Natural killer cell (primary cell): ENCODE measurements at regions not wholly inside any gene's neighbourhood (a gene's known extent, or its start where the extent isn't known, plus 50 kb on each side); places are given as distances from the start of the nearest gene placed in this dataset.
A peak's percentile ranks its signal among the peaks of the same experiment; 100 is the strongest.

ENCODE experiments used
- ATAC-seq, 3 donors: fragments of 150-1000 bp in 2 of 3; fragments of 200-7000 bp in 1 of 3; cut with Tn5 transposase; 1 replicate in 1 of 3; 2 replicates in 2 of 3; pipeline ENCODE4 v1.10.0; 2021; ENCODE audit warnings: mild to moderate bottlenecking in 2 of 3, moderate library complexity in 2 of 3
- DNase-seq, 2 donors: peaks; one replicate each; pipeline versions ENCODE4 v3.0.0 to v3.0.0-alpha.2; 2013 to 2021; ENCODE audit warnings: mixed read lengths in 1 of 2
- H3K27ac ChIP-seq: one replicate; pipeline ENCODE4 v1.5.1; 2013; ENCODE audit warnings: mild to moderate bottlenecking, low read length
- H3K27me3 ChIP-seq: one replicate; pipeline ENCODE4 v1.6.1; 2013; ENCODE audit warnings: low read length; ENCODE audit not compliant: control insufficient read depth, insufficient read depth
- H3K36me3 ChIP-seq: one replicate; pipeline ENCODE4 v1.6.1; 2013; ENCODE audit warnings: low read length; ENCODE audit not compliant: control insufficient read depth, insufficient read depth
- H3K4me1 ChIP-seq: one replicate; pipeline ENCODE4 v1.6.1; 2013; ENCODE audit warnings: low read length; ENCODE audit not compliant: control insufficient read depth, insufficient read depth
- H3K4me3 ChIP-seq: one replicate; pipeline ENCODE4 v1.5.1; 2013; ENCODE audit warnings: low read length
- H3K9me3 ChIP-seq: one replicate; pipeline ENCODE4 v1.6.1; 2013; ENCODE audit warnings: low read length; ENCODE audit not compliant: control insufficient read depth, insufficient read depth
- H3K27ac Mint-ChIP-seq, 2 donors: one replicate each; pipeline ENCODE4 v1.8.0; 2022; ENCODE audit warnings: mild to moderate bottlenecking in 2 of 2, mixed read lengths in 2 of 2, moderate library complexity in 1 of 2
- H3K27me3 Mint-ChIP-seq, 2 donors: one replicate each; pipeline ENCODE4 v1.8.0; 2022; ENCODE audit warnings: low read depth in 2 of 2, mixed read lengths in 2 of 2
- H3K36me3 Mint-ChIP-seq: one replicate; pipeline ENCODE4 v1.8.0; 2022; ENCODE audit warnings: mixed read lengths
- H3K4me1 Mint-ChIP-seq, 2 donors: one replicate each; pipeline ENCODE4 v1.8.0; 2022; ENCODE audit warnings: mixed read lengths in 2 of 2
- H3K4me3 Mint-ChIP-seq: one replicate; pipeline ENCODE4 v1.8.0; 2022; ENCODE audit warnings: mild to moderate bottlenecking, moderate library complexity, mixed read lengths
- H3K9me3 Mint-ChIP-seq, 2 donors: one replicate each; pipeline ENCODE4 v1.8.0; 2022; ENCODE audit warnings: mixed read lengths in 2 of 2
- WGBS: methylation state at CpG from one replicate; pipeline ENCODE4 v1.1.7; 2013; ENCODE audit warnings: missing lambda C conversion rate; ENCODE audit not compliant: insufficient coverage; 5-methylcytosine and 5-hydroxymethylcytosine counted together
- intact Hi-C: fragments of 100-400 bp; cut with micrococcal nuclease; formaldehyde crosslinking; loops from one replicate; pipeline ENCODE4 v1.14.2; 2022
- TF ChIP-seq, protein P1 (sequence below): fragments of 200-600 bp; IDR thresholded peaks from one replicate; pipeline ENCODE4 v1.8.0; 2022; ENCODE audit warnings: antibody characterized with exemption

DNA sequence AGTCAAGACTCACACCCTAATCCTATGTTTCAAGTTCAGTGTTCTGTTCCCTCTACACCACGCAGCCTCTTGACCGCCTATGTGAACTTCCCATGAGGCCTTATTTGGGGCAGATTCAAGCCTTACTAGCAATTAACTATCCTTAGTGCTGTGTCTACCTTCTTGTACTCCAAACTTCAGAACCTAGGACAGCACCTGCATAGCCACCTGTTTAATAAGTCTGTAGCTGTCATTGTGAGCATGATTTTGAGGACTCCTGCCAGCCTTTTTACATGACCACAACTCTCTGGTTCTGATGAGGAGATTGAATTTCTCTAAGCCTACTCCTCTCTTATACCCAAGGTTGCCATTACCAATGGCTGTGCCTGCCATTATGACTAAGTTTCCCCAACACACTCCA lies 50.8 kb upstream of the PCSK1 start:
- Mint-ChIP-seq H3K9me3 (peaks cover 0 to 2% of the 10 kb centered on the region in 2 donors), H3K4me1 (no peaks in the 10 kb centered on the region), H3K27me3 (peaks cover 7 to 9% of the 10 kb centered on the region in 2 donors), H3K27ac (no peak overlapping the region), H3K4me3 (no peak overlapping the region), H3K36me3 (no peaks in the 10 kb centered on the region)
- WGBS, result 58% methylated on average over 2 of the region's 2 CpGs
- intact Hi-C loops, result no loop called here
- Histone ChIP-seq H3K4me1 (no peaks in the 10 kb centered on the region), H3K36me3 (no peaks in the 10 kb centered on the region), H3K4me3 (no peak overlapping the region), H3K27me3 (no peaks in the 10 kb centered on the region), H3K9me3 (no peaks in the 10 kb centered on the region), H3K27ac (no peak overlapping the region)
- TF ChIP-seq, protein P1, sequence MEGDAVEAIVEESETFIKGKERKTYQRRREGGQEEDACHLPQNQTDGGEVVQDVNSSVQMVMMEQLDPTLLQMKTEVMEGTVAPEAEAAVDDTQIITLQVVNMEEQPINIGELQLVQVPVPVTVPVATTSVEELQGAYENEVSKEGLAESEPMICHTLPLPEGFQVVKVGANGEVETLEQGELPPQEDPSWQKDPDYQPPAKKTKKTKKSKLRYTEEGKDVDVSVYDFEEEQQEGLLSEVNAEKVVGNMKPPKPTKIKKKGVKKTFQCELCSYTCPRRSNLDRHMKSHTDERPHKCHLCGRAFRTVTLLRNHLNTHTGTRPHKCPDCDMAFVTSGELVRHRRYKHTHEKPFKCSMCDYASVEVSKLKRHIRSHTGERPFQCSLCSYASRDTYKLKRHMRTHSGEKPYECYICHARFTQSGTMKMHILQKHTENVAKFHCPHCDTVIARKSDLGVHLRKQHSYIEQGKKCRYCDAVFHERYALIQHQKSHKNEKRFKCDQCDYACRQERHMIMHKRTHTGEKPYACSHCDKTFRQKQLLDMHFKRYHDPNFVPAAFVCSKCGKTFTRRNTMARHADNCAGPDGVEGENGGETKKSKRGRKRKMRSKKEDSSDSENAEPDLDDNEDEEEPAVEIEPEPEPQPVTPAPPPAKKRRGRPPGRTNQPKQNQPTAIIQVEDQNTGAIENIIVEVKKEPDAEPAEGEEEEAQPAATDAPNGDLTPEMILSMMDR, result no peak
- ATAC-seq (no peak), DNase-seq (peak in 1 of 2 donors; percentile 16)

DNA sequence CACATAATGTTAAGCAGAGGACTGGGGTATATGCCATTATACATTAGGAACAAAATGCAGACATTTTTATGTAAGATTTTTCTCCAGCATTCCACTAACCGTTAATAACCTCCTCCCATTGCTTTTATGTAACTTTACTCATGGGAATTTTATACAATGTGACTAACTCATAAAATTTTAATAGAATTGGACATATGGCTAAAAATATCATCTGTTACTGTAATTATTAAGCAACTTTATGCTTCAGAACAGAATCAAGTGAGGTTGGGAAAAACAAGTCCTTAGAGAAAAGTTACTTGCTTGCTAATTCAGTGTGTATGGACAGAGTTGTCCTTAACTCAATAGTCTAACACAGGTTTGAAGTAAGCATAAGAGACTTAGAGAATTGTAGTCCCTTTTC lies 54.8 kb upstream of the PCSK1 start:
- Histone ChIP-seq H3K36me3 (no peaks in the 10 kb centered on the region), H3K27me3 (no peaks in the 10 kb centered on the region), H3K4me1 (no peaks in the 10 kb centered on the region), H3K9me3 (no peaks in the 10 kb centered on the region), H3K4me3 (no peak overlapping the region), H3K27ac (no peak overlapping the region)
- Mint-ChIP-seq H3K4me3 (no peak overlapping the region), H3K27ac (no peak overlapping the region), H3K9me3 (peaks cover 0 to 2% of the 10 kb centered on the region in 2 donors), H3K36me3 (no peaks in the 10 kb centered on the region), H3K27me3 (peaks cover 11 to 14% of the 10 kb centered on the region in 2 donors), H3K4me1 (no peaks in the 10 kb centered on the region)
- ATAC-seq (no peak), DNase-seq (no peak)
- intact Hi-C loops, result no loop called here
- no CpG with 5 or more reads among the region's 1 CpG for WGBS
- TF ChIP-seq, protein P1, result no peak

DNA sequence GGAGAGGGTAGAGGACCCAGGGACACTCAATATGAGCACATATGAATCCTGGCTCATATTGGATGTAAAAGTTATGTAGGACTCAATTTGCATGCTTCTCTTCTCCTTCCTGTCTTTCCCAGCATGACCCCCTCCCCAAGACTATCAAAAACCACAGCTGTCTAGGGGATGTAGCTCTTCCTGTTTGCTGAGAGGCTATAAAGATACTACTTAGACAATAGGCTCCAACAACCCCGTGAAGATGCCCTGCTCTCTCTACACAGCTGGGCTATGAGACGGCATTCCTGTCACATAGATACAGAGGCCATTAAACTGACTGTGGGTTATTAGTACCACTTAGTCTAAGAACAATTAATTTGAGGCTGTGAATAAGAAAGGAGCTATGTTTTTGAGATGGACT lies 56.5 kb upstream of the PCSK1 start:
- no peaks in the 10 kb centered on the region for H3K36me3 ChIP-seq
- H3K9me3 ChIP-seq, result no peaks in the 10 kb centered on the region
- H3K4me3 ChIP-seq, result no peak overlapping the region
- intact Hi-C loops, result no loop called here
- WGBS, result 20% methylated on average over 2 of the region's 2 CpGs
- TF ChIP-seq, protein P1, result no peak
- DNase-seq (no peak), ATAC-seq (no peak)
- Mint-ChIP-seq H3K4me1 (no peaks in the 10 kb centered on the region), H3K4me3 (no peak overlapping the region), H3K9me3 (peaks cover 0 to 2% of the 10 kb centered on the region in 2 donors), H3K27ac (no peak overlapping the region), H3K36me3 (no peaks in the 10 kb centered on the region), H3K27me3 (peaks cover 11 to 14% of the 10 kb centered on the region in 2 donors)
- H3K27ac ChIP-seq, result no peak overlapping the region
- no peaks in the 10 kb centered on the region for H3K27me3 ChIP-seq
- H3K4me1 ChIP-seq, result no peaks in the 10 kb centered on the region

DNA sequence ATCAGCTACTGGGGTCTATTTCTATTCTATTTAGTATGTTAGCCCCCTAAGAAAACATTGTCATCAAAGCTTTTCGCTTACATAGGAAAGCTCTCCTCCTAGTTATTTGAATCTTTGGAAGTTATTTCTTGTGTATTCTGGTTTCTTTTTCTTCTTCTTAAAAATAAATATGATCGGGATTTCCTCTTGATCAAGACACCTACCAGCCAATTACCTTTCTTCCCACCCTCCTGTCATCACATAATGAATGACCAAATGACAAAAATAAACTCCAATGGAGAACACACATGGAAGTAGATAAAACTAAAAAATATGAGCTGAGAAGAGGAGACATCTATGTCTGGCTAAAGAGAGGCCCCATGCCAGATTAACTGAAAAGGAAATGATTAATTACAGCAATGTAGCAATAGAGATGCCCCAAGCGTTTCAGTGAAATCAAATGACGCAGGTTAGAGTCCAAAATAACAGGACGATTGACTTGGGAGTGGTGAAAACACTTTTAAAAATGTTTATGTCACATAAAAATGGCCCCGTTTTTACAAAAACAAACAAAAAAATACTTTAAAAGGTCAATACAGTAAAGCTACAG lies 59.5 kb upstream of the PCSK1 start:
- Histone ChIP-seq H3K9me3 (no peaks in the 10 kb centered on the region), H3K36me3 (no peaks in the 10 kb centered on the region), H3K4me1 (no peaks in the 10 kb centered on the region), H3K4me3 (no peak overlapping the region), H3K27ac (no peak overlapping the region), H3K27me3 (no peaks in the 10 kb centered on the region)
- ATAC-seq, result no peak
- no peak overlapping the region for H3K27ac Mint-ChIP-seq
- no peaks in the 10 kb centered on the region for H3K4me1 Mint-ChIP-seq
- intact Hi-C loops, result no loop called here
- TF ChIP-seq, protein P1, result no peak
- H3K9me3 Mint-ChIP-seq, result no peaks in the 10 kb centered on the region
- 91% methylated on average over 4 of the region's 6 CpGs for WGBS
- no peak for DNase-seq
- no peak overlapping the region for H3K4me3 Mint-ChIP-seq
- H3K27me3 Mint-ChIP-seq, result peaks cover 7 to 11% of the 10 kb centered on the region in 2 donors
- no peaks in the 10 kb centered on the region for H3K36me3 Mint-ChIP-seq
